ENCODE measurements at regions not wholly inside any gene's neighbourhood (a gene's known extent, or its start where the extent isn't known, plus 50 kb on each side); places are given as distances from the start of the nearest gene placed in this dataset.

- TF ChIP-seq CTCF (IDR thresholded peaks at IDR 0.05), result no peak
- no peak for TF ChIP-seq POLR2A (IDR thresholded peaks at IDR 0.05)
These were observed 92.9 kb downstream of the DRD1 start for GRCh38 chr5:175351126-175351525.

Measured in heart left ventricle (tissue), 13 donors.